Activated CD4-positive, alpha-beta memory T cell treated with anti-CD3 and anti-CD28 coated beads for 36 hours (primary cell): ENCODE measurements at regions not wholly inside any gene's neighbourhood (a gene's known extent, or its start where the extent isn't known, plus 50 kb on each side); places are given as distances from the start of the nearest gene placed in this dataset.

Experiments used
- CTCF ChIA-PET: fragments of 350-600 bp; sonication (Branson Sonifier 250); formaldehyde crosslinking; loops from one replicate; lab custom pipeline; 2021; ENCODE audit warnings: antibody characterized with exemption, inconsistent platforms; lab: Charles Lee
- POLR2A ChIA-PET: fragments of 350-600 bp; sonication (Branson Sonifier 250); formaldehyde crosslinking; loops from one replicate; lab custom pipeline; 2021; ENCODE audit warnings: antibody characterized with exemption; lab: Charles Lee
- DNase-seq: peaks from one replicate; pipeline ENCODE4 v3.0.0-alpha.2; 2020
- H3K27ac Mint-ChIP-seq: one replicate; pipeline ENCODE4 v1.8.0; 2021; ENCODE audit warnings: mixed read lengths
- H3K27me3 Mint-ChIP-seq: one replicate; pipeline ENCODE4 v1.8.0; 2021; ENCODE audit warnings: mixed read lengths
- H3K36me3 Mint-ChIP-seq: one replicate; pipeline ENCODE4 v1.8.0; 2021; ENCODE audit warnings: mixed read lengths
- H3K4me1 Mint-ChIP-seq: one replicate; pipeline ENCODE4 v1.8.0; 2021; ENCODE audit warnings: low read depth, mixed read lengths
- H3K4me3 Mint-ChIP-seq: one replicate; pipeline ENCODE4 v1.8.0; 2021; ENCODE audit warnings: mild to moderate bottlenecking, mixed read lengths
- H3K9me3 Mint-ChIP-seq: one replicate; pipeline ENCODE4 v1.8.0; 2021; ENCODE audit warnings: mixed read lengths
- intact Hi-C: fragments of 100-400 bp; cut with micrococcal nuclease; formaldehyde crosslinking; loops from one replicate; pipeline ENCODE4 v1.15.1; 2023

DNA sequence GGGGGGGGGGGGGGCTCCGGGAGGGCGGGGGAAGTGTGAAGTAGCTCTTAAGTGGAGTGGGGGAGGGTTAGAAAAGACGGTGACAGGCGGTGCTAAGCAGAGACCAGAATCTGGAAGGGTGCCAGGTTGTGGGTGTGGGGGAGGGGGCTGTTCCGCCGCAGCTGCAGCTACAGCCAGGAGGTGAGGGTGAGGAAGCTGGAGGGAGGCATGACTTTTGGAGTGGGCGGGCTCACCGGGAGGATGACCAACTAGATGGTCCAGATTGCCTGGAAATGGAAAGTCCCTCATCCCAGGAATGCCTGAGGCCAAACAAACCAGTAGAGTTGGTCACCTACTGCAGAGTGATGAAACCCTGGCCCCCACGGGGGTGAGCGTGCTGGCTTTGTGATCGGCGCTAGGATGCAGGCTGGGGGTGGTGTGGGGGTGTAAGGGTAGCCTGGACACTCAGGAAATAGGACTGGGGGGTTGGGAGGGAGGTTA, 158.1 kb upstream of the SHB start:
- no peaks in the 10 kb centered on the region for H3K36me3 Mint-ChIP-seq
- ChIA-PET POLR2A (no interaction called here), CTCF (no interaction called here)
- H3K4me3 Mint-ChIP-seq = peak overlapping the region; percentile 55
- peaks cover 8% of the 10 kb centered on the region for H3K27me3 Mint-ChIP-seq
- peaks cover 14% of the 10 kb centered on the region for H3K4me1 Mint-ChIP-seq
- no peak overlapping the region for H3K27ac Mint-ChIP-seq
- DNase-seq = peak; percentile 81
- no peaks in the 10 kb centered on the region for H3K9me3 Mint-ChIP-seq
- intact Hi-C loops = no loop called here

DNA sequence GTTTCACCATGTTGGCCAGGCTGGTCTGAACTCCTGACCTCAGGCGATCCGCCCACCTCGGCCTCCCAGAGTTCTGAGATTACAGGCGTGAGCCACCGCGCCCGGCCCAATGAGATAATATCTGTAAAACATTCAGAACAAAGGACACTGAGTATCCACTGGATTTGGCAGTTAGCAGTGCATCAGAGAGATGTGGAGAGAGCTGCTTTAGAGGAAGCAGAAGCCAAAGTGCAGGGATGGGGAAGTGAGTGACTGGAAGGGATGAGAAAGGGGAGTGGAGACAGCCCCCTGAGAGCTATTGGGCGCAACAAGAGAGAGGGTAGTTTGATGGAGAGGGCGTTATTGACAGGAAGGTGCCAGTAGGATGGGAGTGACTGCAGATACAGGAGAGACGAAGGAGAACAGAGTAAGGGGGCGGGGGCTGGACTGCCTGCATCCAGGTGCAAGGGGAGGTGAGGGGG, 157.5 kb upstream of the SHB start:
- no peak overlapping the region for H3K27ac Mint-ChIP-seq
- no peak overlapping the region for H3K4me3 Mint-ChIP-seq
- no peaks in the 10 kb centered on the region for H3K36me3 Mint-ChIP-seq
- H3K9me3 Mint-ChIP-seq = no peaks in the 10 kb centered on the region
- intact Hi-C loops = no loop called here
- ChIA-PET POLR2A (no interaction called here), CTCF (no interaction called here)
- no peak for DNase-seq
- peaks cover 8% of the 10 kb centered on the region for H3K27me3 Mint-ChIP-seq
- peaks cover 14% of the 10 kb centered on the region for H3K4me1 Mint-ChIP-seq

DNA sequence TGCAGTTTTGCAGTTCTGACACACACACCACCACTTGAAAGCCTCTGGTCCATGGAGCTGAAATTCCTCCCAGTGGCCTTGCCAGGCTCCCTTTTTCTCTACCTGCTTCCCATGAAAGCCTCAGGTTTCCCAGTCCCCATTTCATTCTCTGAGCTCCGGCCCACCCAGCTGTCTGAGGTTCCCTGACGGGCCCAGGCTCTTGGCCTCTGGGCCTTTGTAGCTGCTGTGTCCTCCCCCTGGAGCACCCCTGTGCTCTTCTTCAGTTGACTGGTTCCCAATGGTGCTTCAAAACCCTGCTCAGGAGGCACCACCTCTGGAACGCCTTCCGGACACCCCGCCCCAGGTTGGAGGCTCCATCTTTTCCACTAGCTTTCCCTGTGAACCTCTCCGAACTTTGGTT, 155.9 kb upstream of the SHB start:
- H3K27ac Mint-ChIP-seq = no peak overlapping the region
- H3K27me3 Mint-ChIP-seq = peaks cover 8% of the 10 kb centered on the region
- H3K4me3 Mint-ChIP-seq = no peak overlapping the region
- H3K9me3 Mint-ChIP-seq = no peaks in the 10 kb centered on the region
- CTCF ChIA-PET = no interaction called here
- intact Hi-C loops = no loop called here
- peaks cover 14% of the 10 kb centered on the region for H3K4me1 Mint-ChIP-seq
- no peak for DNase-seq
- POLR2A ChIA-PET = no interaction called here
- H3K36me3 Mint-ChIP-seq = no peaks in the 10 kb centered on the region

DNA sequence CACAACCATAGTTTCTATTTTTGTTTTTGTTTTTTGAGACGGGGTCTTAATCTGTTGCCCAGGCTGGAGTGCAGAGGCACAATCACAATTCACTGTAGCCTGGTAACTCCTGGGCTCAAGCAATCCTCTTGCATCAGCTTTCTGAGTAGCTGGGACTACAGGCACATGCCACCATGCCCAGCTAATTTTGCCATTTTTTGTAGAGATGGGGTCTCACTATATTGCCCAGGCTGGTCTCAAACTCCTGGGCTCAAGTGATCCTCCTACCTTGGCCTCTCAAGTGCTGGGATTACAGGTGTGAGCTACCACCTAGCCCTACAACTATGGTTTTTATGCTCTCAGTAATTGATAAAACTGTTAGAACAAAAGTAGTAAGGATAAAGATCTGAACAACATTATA, 147.5 kb upstream of the SHB start:
- no peak overlapping the region for H3K27ac Mint-ChIP-seq
- H3K27me3 Mint-ChIP-seq = peaks cover 4% of the 10 kb centered on the region
- H3K9me3 Mint-ChIP-seq = no peaks in the 10 kb centered on the region
- no peak for DNase-seq
- intact Hi-C loops = no loop called here
- ChIA-PET POLR2A (no interaction called here), CTCF (interaction anchor here (0.8 kb wide), 1 partner anchor 57 kb away, joined by 3 read pairs; no protein-coding TSS in a partner anchor)
- H3K4me3 Mint-ChIP-seq = no peak overlapping the region
- no peaks in the 10 kb centered on the region for H3K4me1 Mint-ChIP-seq
- no peaks in the 10 kb centered on the region for H3K36me3 Mint-ChIP-seq

DNA sequence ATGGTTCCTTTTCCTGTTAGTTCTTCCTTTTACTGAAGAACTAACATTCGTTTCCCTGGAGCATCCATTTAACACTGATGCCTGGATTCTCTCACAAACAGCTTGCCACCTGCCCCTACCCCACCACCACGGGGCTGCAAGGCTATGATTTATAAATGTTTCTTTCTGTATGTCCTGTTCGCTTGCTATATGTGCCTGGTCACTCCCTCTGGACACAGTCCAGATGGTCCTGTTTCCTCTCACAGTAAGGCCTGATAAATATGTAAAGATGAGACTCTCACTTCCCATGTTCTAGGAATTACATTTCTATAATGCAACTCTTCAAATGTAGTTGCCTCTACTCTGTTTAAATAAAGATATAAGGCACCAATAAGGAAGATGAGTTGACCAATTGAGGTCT, 146.4 kb upstream of the SHB start:
- H3K27me3 Mint-ChIP-seq = peaks cover 4% of the 10 kb centered on the region
- ChIA-PET CTCF (no interaction called here), POLR2A (no interaction called here)
- intact Hi-C loops = no loop called here
- no peak for DNase-seq
- no peaks in the 10 kb centered on the region for H3K9me3 Mint-ChIP-seq
- no peak overlapping the region for H3K4me3 Mint-ChIP-seq
- no peaks in the 10 kb centered on the region for H3K4me1 Mint-ChIP-seq
- H3K27ac Mint-ChIP-seq = no peak overlapping the region
- H3K36me3 Mint-ChIP-seq = no peaks in the 10 kb centered on the region

DNA sequence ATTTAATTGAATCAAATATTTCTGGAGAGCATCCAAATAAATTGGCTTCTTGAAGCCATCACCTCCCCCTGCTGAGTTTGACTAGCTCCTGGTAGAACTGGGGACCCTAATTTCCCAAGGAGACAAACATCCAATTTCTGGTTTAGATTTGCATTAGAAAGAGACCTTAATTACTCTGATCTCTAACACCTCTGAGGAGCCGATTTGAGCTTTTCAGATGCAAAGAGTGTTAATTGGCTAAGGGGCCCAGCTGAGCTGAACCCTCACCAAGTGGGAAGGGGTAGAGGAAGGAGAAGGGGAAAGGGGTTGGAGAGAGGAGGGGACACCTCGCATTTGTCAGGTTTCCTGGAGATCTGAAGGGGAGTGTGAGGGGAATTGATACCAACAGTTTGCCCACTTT, 145.4 kb upstream of the SHB start:
- Mint-ChIP-seq H3K4me3 (no peak overlapping the region), H3K4me1 (no peaks in the 10 kb centered on the region), H3K27ac (no peak overlapping the region), H3K27me3 (peaks cover 4% of the 10 kb centered on the region), H3K9me3 (no peaks in the 10 kb centered on the region), H3K36me3 (no peaks in the 10 kb centered on the region)
- ChIA-PET CTCF (no interaction called here), POLR2A (no interaction called here)
- intact Hi-C loops = no loop called here
- no peak for DNase-seq

DNA sequence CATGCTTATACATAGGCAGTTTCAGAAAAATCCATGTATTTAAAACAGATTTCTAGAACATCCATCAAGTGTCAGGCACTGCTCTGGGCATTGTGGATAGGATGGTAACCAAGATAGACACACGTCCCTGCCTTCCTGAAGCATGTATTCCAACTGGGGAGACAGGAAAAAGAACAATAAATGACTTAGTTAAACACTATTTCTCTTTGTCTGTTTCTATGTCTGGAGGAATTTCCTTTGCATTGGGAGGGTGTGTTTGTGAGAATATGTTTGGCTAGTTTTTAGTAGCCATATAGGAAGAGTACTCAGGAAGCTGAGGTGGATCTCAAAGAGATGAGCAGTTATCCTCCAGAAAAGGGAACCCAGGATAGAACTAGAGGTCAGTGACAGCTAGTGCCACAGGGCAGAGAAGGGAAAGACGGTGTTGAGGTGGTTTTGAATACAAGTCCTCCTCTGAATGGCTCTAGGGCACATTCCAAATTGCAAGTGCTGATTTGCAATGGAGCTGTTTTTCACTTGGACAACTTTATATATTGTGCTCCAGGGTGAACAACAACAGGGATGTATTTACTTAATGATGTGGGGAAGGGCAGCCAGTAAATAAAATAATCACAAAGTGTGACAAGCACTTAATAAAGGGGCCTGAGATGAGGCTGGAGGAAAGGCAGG, 144.7 kb upstream of the SHB start:
- no peaks in the 10 kb centered on the region for H3K36me3 Mint-ChIP-seq
- intact Hi-C loops = no loop called here
- peaks cover 6% of the 10 kb centered on the region for H3K27me3 Mint-ChIP-seq
- H3K4me1 Mint-ChIP-seq = no peaks in the 10 kb centered on the region
- ChIA-PET POLR2A (no interaction called here), CTCF (no interaction called here)
- H3K27ac Mint-ChIP-seq = no peak overlapping the region
- DNase-seq = no peak
- no peak overlapping the region for H3K4me3 Mint-ChIP-seq
- H3K9me3 Mint-ChIP-seq = no peaks in the 10 kb centered on the region

DNA sequence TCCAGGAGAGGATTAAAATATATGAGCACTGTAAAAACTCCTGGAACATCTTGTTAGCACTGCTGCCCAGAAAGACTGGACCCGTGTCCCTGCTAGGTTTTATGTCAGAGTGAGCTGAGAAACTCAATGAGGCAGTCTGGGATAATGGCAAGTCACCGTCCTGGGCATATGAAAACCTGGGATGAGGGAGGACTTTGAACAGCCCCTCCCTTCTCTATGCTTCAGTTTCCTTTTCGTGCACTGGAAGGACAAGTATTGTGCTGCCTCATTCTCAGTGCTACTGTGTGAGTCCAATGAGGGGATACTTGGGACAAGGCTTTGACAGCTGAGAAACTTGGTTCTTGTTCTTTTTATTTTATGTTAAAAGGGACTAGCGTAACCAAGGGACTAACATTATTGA, 143.0 kb upstream of the SHB start:
- H3K36me3 Mint-ChIP-seq = no peaks in the 10 kb centered on the region
- DNase-seq = no peak
- no peak overlapping the region for H3K27ac Mint-ChIP-seq
- ChIA-PET POLR2A (no interaction called here), CTCF (interaction anchor here (1.3 kb wide), 1 partner anchor 50 kb away, joined by 3 read pairs; no protein-coding TSS in a partner anchor)
- H3K27me3 Mint-ChIP-seq = peaks cover 6% of the 10 kb centered on the region
- no peaks in the 10 kb centered on the region for H3K9me3 Mint-ChIP-seq
- no peak overlapping the region for H3K4me3 Mint-ChIP-seq
- H3K4me1 Mint-ChIP-seq = no peaks in the 10 kb centered on the region
- intact Hi-C loops = no loop called here

DNA sequence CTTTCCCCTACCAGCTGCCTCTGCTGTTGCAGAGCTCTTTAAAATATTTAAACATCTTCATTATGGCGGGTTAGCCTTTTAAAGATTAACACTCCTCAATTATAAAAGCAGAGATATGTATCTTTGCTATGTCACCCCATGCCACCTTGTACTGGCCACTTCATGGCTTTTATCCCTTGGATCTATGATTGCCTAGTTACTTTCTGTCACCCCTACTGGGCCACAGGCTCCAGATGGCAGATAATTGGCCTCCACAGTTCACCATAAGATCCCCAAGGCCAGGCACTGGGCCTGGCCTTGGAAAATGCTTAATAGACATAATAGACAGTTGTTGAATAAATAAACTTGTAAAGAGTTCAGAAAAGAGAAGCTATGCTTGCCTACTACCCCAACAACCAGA, 142.0 kb upstream of the SHB start:
- DNase-seq = no peak
- Mint-ChIP-seq H3K36me3 (no peaks in the 10 kb centered on the region), H3K9me3 (no peaks in the 10 kb centered on the region), H3K27ac (no peak overlapping the region), H3K4me3 (no peak overlapping the region), H3K27me3 (peaks cover 6% of the 10 kb centered on the region), H3K4me1 (no peaks in the 10 kb centered on the region)
- CTCF ChIA-PET = no interaction called here
- intact Hi-C loops = no loop called here
- POLR2A ChIA-PET = no interaction called here

DNA sequence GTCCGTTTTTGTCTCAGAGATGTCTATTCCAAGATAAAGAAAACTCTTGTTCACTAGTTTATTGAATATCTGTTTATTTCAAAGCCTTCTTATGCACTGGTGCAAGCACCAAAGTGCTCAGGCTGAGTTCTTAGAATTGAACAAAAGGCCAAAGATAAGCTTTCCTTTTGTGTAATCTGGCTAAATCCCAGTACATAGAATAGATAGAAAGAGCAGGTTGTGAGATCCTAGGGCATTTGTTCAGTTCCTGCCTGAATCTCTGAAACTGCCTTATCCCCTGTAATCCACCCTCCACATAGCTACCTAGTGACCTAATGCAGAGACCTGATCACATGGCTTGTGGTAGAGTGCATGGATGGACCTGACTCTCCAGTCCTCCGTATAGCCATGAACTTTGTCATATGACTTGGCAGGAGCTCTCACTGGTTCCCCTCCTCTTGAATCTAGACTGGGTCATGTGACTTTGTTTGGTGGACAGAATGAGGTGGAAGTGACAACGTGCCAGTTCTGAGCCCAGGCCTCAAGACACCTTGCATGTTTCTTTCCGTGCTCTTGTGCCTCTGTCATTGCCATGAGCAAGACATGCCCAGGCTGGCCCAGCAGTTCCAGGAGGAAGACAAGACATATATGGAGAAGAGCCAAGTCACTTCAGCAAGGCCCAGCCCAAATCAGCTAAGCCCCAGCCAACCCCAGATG, 139.3 kb upstream of the SHB start:
- H3K9me3 Mint-ChIP-seq = no peaks in the 10 kb centered on the region
- intact Hi-C loops = no loop called here
- ChIA-PET POLR2A (no interaction called here), CTCF (no interaction called here)
- H3K36me3 Mint-ChIP-seq = no peaks in the 10 kb centered on the region
- no peak for DNase-seq
- no peak overlapping the region for H3K27ac Mint-ChIP-seq
- H3K4me1 Mint-ChIP-seq = no peaks in the 10 kb centered on the region
- peaks cover 2% of the 10 kb centered on the region for H3K27me3 Mint-ChIP-seq
- H3K4me3 Mint-ChIP-seq = no peak overlapping the region

DNA sequence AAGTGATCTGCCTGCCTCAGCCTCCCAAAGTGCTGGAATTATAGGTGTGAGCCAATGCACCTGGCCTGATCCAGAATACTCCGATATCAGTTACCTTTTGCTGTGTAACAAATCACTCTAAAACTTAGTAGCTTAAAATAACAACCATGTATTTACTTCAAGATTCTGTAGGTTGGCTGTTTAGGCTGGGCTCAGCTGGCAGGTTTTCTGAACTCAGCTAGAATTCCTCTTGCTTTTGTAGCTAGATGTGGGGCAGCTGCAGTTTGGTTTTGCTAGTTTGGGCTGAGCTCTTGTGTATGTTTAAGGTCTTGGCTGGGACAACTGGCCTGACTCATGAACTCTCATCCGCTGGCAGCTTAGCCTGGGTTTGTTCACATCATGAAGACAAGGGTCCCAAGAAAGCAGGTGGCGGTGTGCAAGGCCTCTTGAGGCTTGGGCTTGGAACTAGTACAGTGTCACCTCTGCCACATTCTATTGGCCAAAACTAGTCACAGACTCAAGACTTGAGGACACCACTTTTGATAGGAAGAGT, 138.3 kb upstream of the SHB start:
- H3K4me3 Mint-ChIP-seq = no peak overlapping the region
- H3K36me3 Mint-ChIP-seq = no peaks in the 10 kb centered on the region
- no peak for DNase-seq
- H3K4me1 Mint-ChIP-seq = no peaks in the 10 kb centered on the region
- POLR2A ChIA-PET = no interaction called here
- H3K27ac Mint-ChIP-seq = no peak overlapping the region
- peaks cover 2% of the 10 kb centered on the region for H3K27me3 Mint-ChIP-seq
- intact Hi-C loops = no loop called here
- CTCF ChIA-PET = no interaction called here
- H3K9me3 Mint-ChIP-seq = no peaks in the 10 kb centered on the region

DNA sequence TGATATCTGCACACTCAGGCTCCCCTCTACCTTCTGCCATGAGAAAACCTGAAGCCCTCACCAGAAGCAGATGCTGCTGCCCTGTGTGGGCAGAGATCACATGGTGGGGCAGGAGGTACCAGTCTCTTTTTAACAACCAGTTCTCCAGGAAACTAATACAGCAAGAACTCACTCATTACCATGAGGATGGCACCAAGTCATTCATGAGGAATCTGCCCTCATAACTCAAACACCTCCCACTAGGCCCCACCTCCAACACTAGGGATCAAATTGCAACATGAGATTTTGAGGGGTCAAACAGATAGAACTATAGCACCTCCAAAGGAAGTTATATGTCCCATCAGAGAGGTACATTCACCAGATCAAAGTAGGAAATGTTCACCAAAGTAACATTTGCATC, 136.3 kb upstream of the SHB start:
- H3K4me1 Mint-ChIP-seq = no peaks in the 10 kb centered on the region
- no peak for DNase-seq
- ChIA-PET CTCF (no interaction called here), POLR2A (no interaction called here)
- H3K9me3 Mint-ChIP-seq = no peaks in the 10 kb centered on the region
- H3K27me3 Mint-ChIP-seq = peaks cover 2% of the 10 kb centered on the region
- no peak overlapping the region for H3K4me3 Mint-ChIP-seq
- no peak overlapping the region for H3K27ac Mint-ChIP-seq
- no peaks in the 10 kb centered on the region for H3K36me3 Mint-ChIP-seq
- intact Hi-C loops = no loop called here
